SK-N-MC (cell line): ENCODE measurements at regions not wholly inside any gene's neighbourhood (a gene's known extent, or its start where the extent isn't known, plus 50 kb on each side); places are given as distances from the start of the nearest gene placed in this dataset.

ENCODE experiments used
- DNase-seq: peaks from one replicate; pipeline ENCODE4 v3.0.0-alpha.2; 2011; ENCODE audit warnings: low read depth, low spot score
- H3K27ac ChIP-seq: fragments of 200-600 bp; sonication (generic); 2 replicates; pipeline ENCODE4 v1.5.1; 2016; ENCODE audit warnings: mixed run types
- H3K36me3 ChIP-seq: fragments of 200-600 bp; sonication (generic); 2 replicates; pipeline ENCODE4 v1.6.1; 2017; ENCODE audit warnings: antibody characterized with exemption, low read length, mixed read lengths; ENCODE audit not compliant: insufficient read depth
- H3K4me3 ChIP-seq: fragments of 200-600 bp; sonication (generic); 2 replicates; pipeline ENCODE4 v1.5.1; 2016
- H3K9ac ChIP-seq: fragments of 200-600 bp; sonication (generic); 2 replicates; pipeline ENCODE4 v1.8.0; 2017; ENCODE audit warnings: mixed run types, mixed read lengths; ENCODE audit not compliant: insufficient read length
- H3K9me3 ChIP-seq: fragments of 200-600 bp; sonication (generic); 2 replicates; pipeline ENCODE4 v1.6.1; 2017; ENCODE audit warnings: low read depth, mild to moderate bottlenecking, antibody characterized with exemption, low read length, moderate library complexity, mixed read lengths
- EZH2 ChIP-seq: fragments of 200-600 bp; sonication (generic); IDR thresholded peaks from one replicate; pipeline ENCODE4 v1.6.1; 2017; ENCODE audit warnings: antibody characterized with exemption
- FOXP2 ChIP-seq: optimal IDR thresholded peaks from 2 replicates; pipeline ENCODE3; 2011; ENCODE audit warnings: mild to moderate bottlenecking, moderate library complexity; ENCODE audit not compliant: insufficient read depth; ENCODE audit errors: extremely low read length, control extremely low read depth
- POLR2AphosphoS5 ChIP-seq: IDR thresholded peaks from 2 replicates; pipeline ENCODE4 v1.6.1; 2012; ENCODE audit warnings: mild to moderate bottlenecking, low read depth, low read length, borderline replicate concordance

DNA sequence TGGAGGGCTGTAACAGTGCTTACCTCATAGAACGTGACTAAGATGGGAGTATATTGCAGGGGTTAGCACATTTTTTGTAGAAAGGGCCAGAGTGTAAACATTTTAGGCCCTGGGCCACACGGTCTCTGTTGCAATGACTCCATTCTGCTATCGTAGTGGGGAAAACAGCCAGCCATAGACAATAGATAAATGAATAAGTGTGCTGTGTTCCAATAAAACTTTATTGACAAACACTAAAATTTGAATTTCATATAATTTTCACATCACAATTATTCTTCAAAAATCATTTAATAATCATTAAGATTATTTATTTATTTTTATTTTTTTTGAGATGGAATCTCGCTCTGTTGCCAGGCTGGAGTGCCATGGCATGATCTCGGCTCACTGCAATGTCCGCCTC is 478.6 kb downstream of the SHQ1 start:
- Histone ChIP-seq H3K4me3 (no peak overlapping the region), H3K9ac (no peak overlapping the region), H3K36me3 (no peaks in the 10 kb centered on the region), H3K27ac (no peak overlapping the region), H3K9me3 (no peaks in the 10 kb centered on the region)
- TF ChIP-seq POLR2AphosphoS5, result no peak
- DNase-seq, result no peak

DNA sequence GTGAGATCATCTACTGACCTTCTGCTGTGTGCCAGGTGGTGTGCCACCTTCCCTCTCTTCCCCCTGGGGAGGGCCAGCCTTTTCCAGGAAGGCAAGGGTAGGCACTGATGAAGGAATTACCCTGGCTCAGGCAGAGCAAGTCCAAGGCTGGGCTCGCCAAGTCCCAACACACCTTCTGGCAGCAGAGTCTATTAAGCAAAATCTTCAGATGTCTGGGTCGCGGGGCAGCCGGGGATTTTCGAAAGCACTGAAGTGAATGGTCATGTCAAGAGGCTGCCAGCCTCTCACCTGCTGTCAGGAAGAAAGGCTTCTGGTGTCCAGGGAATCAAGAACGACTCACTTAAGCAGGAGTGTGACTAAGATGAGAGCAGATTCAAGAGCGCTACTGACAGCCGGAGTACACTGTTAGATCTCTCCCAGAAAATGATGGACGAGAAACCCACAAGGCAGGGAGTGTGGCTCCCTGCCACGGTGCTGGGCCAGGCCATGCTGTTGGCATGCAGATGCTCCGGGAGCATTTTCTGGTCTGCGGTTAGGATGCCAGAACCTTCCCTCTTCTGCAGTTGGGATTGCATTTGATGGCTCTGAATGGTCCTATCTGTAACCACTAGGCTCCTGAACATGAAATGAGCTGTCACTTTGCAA is 479.8 kb downstream of the SHQ1 start:
- Histone ChIP-seq H3K9ac (no peak overlapping the region), H3K27ac (no peak overlapping the region), H3K9me3 (no peaks in the 10 kb centered on the region), H3K4me3 (no peak overlapping the region), H3K36me3 (no peaks in the 10 kb centered on the region)
- TF ChIP-seq POLR2AphosphoS5 (no peak), FOXP2 (no peak)
- DNase-seq, result no peak

DNA sequence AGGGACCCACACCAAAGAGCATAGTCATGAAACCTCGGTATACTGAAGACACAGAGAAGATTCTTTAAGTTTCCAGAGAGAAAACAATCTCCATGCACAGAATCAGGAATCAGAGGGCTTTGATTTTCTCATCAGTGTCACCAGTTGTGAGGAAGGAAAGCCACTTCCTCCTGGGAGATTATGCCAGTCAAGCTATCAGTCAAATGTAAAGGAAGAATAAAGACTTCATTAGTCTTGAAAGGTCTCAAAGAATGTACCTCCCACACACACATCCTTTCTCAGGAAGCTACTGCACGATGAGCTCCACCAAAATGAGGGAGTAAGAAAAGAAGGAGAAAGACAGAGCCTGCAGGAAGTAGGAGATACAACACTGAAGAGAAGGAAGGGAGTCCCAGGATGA is 486.3 kb downstream of the SHQ1 start:
- Histone ChIP-seq H3K4me3 (no peak overlapping the region), H3K27ac (no peak overlapping the region), H3K36me3 (no peaks in the 10 kb centered on the region), H3K9ac (no peak overlapping the region), H3K9me3 (no peaks in the 10 kb centered on the region)
- no peak for DNase-seq
- no peak for TF ChIP-seq EZH2
- no peak for TF ChIP-seq FOXP2
- TF ChIP-seq POLR2AphosphoS5, result no peak

DNA sequence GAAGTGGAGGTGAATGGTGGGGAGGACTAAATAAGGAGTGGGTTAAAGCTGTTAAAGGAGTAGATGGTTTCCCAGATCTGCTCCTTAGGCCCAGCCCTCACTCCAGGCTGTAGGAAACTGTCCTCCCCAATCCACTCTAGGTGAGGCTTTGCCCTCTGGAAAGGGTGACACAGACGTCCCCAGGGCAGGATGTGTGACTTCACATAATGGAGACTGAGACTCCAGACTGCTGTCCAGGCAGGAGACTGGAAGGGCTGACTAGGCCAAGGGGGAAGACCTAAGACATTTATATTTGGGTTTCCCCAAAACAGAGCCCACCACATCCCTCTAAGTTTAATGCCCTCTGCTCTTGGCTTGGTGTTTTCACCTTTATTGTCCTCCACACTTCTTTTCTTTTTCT is 488.5 kb downstream of the SHQ1 start:
- no peaks in the 10 kb centered on the region for H3K36me3 ChIP-seq
- H3K27ac ChIP-seq, result no peak overlapping the region
- no peaks in the 10 kb centered on the region for H3K9me3 ChIP-seq
- H3K9ac ChIP-seq, result no peak overlapping the region
- H3K4me3 ChIP-seq, result no peak overlapping the region
- TF ChIP-seq EZH2, result no peak
- no peak for TF ChIP-seq FOXP2
- TF ChIP-seq POLR2AphosphoS5, result no peak
- no peak for DNase-seq

DNA sequence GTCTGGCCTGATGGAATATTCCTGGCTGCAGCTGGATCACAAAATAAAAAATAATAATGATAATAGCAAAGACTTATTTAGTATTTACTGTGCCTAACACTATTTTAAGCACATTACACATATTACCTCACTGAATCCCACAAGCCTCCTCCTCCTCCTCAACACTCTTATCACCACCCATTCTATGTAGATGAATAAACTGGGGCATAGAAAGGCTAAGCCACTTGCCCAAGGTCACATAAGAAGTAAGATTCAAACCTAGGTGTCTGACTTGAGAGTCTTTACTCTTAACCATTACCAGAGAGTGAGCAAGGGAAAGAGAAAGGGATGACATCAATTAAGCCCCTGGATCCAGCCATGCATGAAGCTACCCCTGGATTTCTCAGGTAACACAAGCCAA is 493.1 kb downstream of the SHQ1 start:
- Histone ChIP-seq H3K9me3 (no peaks in the 10 kb centered on the region), H3K4me3 (no peak overlapping the region), H3K9ac (no peak overlapping the region), H3K27ac (no peak overlapping the region), H3K36me3 (no peaks in the 10 kb centered on the region)
- TF ChIP-seq FOXP2 (no peak), EZH2 (no peak), POLR2AphosphoS5 (no peak)
- DNase-seq, result no peak

DNA sequence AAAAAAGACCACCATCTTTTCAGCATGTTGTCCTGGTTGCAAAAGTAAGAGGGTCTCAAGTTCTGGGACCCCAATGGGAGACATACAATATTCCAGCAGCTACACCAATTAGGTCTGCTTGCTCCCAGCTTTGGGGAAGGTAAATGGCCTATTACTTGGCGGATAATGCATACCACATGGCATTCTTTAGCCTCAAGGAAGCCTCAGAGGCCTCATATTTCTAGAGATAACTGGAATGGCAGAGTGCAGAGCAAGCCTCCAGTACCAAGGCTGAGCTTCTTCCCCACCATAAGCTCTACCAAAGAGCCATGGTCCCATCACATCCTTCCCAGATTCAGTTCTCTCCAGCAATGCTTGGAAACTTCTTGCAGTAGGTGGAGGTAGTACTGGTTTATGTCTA is 493.8 kb downstream of the SHQ1 start:
- Histone ChIP-seq H3K36me3 (no peaks in the 10 kb centered on the region), H3K27ac (no peak overlapping the region), H3K9ac (no peak overlapping the region), H3K9me3 (no peaks in the 10 kb centered on the region), H3K4me3 (no peak overlapping the region)
- no peak for TF ChIP-seq POLR2AphosphoS5
- no peak for DNase-seq

DNA sequence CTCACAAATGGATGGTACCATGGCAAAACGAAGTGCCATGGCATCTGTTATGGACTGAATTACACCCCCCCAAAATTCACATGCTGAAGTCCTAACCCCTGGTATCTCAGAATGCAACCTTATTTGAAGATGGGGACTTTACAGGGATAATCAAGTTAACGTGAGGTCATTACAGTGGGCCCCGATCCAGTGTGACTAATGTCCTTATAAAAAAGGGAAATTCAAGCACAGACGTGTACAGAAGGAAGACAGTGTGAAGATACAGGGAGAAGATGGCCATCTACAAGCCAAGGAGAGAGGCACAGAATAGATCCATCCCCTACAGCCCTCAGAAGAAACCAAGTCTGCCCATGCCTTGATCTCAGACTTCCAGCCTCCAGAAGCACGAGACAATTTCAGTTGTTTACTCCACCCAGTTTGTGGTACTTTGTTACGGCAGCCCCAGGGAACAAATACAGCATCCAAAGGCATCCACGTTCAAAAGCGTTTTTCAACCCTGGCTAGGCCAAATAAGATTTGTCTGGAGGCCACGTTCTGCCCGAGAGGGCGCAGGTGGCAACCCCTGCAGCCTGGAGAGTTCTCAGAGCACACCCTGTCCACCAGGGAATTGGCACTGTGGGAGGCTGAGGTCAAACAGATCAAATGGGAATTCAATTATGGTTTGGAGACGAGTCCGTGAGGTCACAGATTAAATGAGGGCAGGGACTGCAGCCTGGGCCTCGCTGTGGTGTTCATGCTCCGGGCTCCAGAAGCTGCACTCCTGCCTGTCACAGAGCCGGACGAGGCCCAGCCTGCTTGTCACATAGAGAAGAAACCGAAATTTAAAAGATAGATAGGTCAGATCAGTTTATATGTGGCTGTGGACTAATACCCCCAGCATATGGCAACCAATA is 494.8 kb downstream of the SHQ1 start:
- DNase-seq, result no peak
- H3K27ac ChIP-seq, result no peak overlapping the region
- no peak overlapping the region for H3K9ac ChIP-seq
- H3K4me3 ChIP-seq, result no peak overlapping the region
- TF ChIP-seq EZH2 (no peak), POLR2AphosphoS5 (no peak), FOXP2 (no peak)
- no peaks in the 10 kb centered on the region for H3K36me3 ChIP-seq
- H3K9me3 ChIP-seq, result no peaks in the 10 kb centered on the region

DNA sequence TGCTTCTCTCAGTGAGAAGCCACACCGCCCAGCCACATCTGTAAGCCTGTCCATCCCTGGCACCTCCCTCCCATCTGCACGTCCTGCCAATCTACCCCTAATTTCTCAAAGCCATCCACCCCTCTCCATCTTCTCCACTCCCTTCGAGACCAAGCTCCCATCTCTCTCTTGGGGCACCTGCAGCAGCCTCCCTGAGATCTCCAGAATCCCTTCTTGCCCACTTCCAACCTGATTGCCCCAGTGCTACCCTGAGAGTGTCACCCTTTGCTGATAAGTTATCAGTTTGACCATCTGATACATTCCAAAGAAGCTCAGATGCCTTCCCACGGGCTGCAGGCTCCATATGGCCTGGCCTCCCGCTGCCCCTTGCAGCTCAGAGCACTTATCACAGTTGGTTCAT is 496.1 kb downstream of the SHQ1 start:
- TF ChIP-seq FOXP2, result no peak
- TF ChIP-seq EZH2, result no peak
- TF ChIP-seq POLR2AphosphoS5, result no peak
- no peaks in the 10 kb centered on the region for H3K36me3 ChIP-seq
- no peaks in the 10 kb centered on the region for H3K9me3 ChIP-seq
- DNase-seq, result no peak
- H3K27ac ChIP-seq, result no peak overlapping the region
- no peak overlapping the region for H3K9ac ChIP-seq
- no peak overlapping the region for H3K4me3 ChIP-seq

DNA sequence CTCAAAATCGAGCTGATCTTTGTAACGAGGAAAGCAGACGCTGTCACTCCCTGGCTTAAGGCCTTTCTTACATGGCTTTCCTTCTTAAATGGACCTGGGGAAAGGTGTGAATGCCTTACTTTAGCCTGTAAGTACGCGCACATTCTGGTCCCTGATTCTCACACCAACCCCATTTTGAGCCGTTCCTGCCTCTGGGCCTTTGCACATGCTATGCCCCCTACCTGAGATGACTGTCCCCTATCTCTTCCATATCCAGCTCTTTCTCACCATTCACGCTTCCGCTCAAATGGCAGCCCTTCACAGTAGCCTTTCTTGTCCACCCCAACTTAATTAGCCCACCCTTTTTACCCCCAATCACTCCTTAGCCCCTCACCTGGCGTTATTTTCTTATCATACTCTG is 496.7 kb downstream of the SHQ1 start:
- Histone ChIP-seq H3K36me3 (no peaks in the 10 kb centered on the region), H3K9ac (no peak overlapping the region), H3K9me3 (no peaks in the 10 kb centered on the region), H3K27ac (no peak overlapping the region), H3K4me3 (no peak overlapping the region)
- DNase-seq, result no peak
- TF ChIP-seq POLR2AphosphoS5 (no peak), FOXP2 (no peak), EZH2 (no peak)
